Colon (tissue), 2 donors: ENCODE measurements at regions not wholly inside any gene's neighbourhood (a gene's known extent, or its start where the extent isn't known, plus 50 kb on each side); places are given as distances from the start of the nearest gene placed in this dataset.
"Not testable (repeated sequence)": the region's sequence is repeated elsewhere in the genome, so short reads cannot be mapped to it uniquely, and the experiment has no call there.

Experiments used
- FAIRE-seq: peaks from 2 replicates; lab custom pipeline; 2012; peaks lifted over from hg19 to GRCh38; lab: Jason Lieb, UNC
- donor health status: control.
- donor health status: control.

- not testable (repeated sequence) for FAIRE-seq
These were observed 597.6 kb upstream of the NR3C2 start for GRCh38 chr4:149039786-149040185.

DNA sequence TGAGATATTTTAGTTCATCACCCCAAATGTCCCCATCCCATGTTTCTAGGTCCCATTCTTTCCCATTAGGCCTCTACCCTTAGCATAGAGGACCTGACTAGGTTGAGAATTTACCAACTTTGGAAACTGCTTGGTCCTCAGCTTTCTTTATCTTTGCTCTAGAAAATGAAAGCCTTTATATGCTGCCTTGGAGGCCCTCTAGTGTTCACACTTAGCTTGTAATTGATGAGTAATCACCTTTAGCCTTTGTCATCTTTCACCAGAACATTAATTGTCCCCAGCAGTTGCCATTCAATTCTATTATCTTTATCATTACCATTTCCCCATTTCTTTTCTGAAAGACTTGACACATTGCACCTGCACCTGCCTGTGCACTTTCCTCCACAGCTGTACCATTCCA is 589.2 kb upstream of the NR3C2 start:
- FAIRE-seq = no peak

- no peak for FAIRE-seq
These were observed 586.9 kb upstream of the NR3C2 start for GRCh38 chr4:149029056-149029651.

DNA sequence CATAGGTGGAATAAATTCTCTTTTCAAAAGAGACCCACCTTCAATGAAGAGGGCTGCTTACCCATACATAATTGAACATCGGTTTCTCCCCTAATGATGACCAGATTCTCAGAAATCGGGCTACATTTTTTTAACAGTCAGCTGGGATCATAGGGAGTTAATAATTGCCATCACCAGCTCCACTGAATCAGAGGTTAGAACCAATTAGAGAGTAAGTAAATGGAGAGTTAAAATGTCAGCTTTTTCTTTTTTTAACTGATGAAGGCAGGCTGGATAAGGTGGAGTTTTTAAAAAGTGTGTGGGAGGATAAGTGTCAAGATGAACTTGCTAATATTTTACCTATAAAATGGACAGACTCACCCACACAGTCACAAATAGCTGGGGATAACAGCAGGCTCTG is 584.5 kb upstream of the NR3C2 start:
- no peak for FAIRE-seq

DNA sequence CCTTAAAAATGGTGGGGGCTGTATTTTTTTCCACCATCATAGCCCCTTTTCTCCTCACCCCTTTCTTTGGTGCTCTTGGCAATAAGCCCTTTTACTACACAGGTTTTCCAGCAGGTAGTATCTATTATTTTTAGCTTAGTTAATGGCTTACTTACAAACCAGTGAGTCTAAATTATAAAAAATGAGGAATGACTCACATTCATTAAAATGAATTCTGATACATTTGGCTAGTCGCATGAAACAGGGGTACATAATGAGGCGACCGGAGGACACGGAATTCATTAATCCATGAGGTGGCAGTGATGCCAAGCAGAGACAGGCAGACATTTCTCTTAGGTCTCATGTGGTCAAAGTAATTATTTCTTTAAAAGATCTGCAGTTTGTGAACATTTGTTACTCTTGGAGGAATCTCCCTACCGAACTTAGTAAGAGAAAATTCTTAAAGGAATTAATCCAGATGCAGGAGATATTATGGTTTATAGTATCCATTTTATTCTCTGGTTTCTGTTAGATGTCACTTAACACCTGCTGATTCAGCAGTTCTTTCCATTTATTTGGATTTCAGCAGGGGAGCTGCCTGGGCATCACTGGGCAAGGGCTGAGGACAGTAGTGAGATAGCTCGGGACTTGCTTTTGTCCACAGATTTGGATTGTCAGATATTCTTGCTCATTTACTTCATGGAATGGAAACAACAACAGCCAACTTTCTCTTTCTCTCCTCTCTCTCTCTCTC is 575.0 kb upstream of the NR3C2 start:
- no peak for FAIRE-seq

DNA sequence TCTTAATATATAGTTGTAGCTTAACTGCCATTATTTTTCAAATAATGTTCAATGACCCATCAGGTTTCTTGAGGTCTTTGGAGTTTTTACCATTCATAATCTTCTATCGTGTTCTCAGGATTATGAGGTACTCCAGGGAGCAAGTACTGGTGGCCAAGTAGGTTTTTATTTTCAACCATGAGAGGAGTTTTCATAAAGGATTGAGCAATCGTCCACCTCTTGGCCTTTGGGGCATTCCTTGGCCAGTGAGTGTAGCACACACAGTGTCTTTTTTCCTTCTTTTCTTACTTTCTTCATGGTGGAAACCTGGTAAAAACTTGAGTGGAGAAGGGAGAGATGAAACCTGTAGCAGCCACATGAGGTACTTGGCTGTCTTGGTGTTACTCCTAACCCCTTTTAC is 567.0 kb upstream of the NR3C2 start:
- no peak for FAIRE-seq

- no peak for FAIRE-seq
These were observed 566.3 kb upstream of the NR3C2 start for GRCh38 chr4:149008415-149009025.

DNA sequence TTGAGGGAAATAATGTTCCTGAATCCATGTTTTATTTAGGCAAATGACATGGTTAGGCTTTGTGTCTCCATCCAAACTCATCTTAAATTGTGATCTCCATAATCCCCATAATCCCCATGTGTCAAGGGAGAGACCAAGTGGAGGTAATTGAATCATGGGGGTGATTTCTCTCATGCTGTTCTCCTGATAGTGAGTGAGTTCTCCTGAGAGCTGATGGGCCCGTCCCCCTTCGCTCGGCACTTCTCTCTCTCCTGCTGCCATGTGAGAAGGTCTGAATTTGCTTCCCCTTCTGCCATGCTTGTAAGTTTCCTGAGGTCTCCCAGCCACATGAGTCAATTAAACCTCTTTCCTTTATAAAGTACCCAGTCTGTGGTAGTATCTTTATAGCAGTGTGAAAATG is 563.0 kb upstream of the NR3C2 start:
- FAIRE-seq = no peak

DNA sequence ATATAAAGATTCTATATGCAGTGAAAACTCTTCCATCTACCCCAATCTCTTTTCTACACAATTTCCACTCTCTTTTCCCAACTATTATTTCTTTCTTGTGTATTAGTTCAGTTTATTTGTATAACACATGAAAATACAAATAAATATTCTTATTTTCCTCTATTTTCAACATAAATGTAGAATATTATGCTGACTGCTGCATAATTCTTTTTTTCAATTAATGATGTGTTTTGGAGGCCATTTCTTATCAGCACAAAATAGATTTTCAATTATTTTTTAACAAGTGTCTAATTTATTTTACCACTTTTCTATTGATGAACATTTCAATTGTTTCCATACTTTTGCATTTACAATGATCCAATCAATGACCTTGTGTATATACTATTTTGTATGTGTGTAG is 557.7 kb upstream of the NR3C2 start:
- no peak for FAIRE-seq

DNA sequence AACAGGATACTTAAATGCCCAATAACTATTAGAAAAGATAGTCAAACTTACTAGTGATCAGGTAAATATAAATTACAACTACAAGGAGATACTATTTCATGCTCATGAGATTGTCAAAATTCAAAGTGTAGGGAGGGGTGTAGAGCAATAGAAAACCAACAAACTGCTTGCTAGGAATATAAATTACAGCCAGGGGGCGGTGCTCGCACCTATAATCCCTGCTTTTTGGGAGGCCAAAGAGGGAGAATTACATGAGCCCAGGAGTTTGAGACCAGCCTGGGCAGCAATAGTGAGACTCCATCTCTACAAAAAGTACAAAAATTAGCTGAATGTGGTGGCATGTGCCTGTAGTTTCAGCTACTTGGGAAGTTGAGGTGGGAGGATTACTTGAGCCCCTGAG is 556.5 kb upstream of the NR3C2 start:
- FAIRE-seq = no peak

DNA sequence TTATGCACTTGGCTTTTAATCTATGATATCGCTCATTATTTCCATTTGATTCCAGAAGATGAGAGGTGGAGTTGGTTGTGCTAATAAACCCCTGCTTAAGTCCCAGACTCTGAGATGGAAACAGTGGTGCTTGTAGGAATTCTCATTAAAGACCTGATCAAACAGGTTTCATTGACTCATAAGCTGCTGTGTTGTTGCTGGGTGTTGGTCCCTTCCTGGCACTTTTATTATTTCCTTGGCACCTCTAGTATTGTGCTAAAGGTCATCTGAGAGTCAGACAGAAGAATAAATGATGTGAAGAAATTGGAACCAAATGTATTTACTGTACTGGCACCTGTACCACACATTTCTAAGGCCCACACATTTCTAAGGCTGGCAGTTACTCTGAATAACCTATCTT is 544.7 kb upstream of the NR3C2 start:
- FAIRE-seq = peak; percentile 76

GRCh38 chr4:148984951-148985350 is 542.7 kb upstream of the NR3C2 start:
- no peak for FAIRE-seq

DNA sequence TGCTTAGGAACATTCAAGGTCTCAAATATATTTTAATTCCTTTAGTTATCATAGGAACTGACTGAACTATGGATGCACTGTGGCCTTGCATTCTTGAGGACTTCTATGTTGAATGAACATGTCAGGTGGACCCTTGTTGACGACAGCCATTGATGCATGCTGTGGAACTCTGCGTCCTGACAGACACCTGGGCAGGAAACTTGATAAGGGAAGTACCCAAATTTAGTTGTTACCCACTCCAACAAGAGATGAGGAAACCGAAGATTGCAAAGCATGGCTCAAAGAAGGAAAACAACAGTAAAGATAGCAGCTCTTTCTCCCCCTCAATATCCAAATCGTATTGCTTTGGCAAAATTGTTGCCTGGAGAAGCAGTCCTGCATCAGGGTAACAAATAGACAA is 540.0 kb upstream of the NR3C2 start:
- FAIRE-seq = no peak

DNA sequence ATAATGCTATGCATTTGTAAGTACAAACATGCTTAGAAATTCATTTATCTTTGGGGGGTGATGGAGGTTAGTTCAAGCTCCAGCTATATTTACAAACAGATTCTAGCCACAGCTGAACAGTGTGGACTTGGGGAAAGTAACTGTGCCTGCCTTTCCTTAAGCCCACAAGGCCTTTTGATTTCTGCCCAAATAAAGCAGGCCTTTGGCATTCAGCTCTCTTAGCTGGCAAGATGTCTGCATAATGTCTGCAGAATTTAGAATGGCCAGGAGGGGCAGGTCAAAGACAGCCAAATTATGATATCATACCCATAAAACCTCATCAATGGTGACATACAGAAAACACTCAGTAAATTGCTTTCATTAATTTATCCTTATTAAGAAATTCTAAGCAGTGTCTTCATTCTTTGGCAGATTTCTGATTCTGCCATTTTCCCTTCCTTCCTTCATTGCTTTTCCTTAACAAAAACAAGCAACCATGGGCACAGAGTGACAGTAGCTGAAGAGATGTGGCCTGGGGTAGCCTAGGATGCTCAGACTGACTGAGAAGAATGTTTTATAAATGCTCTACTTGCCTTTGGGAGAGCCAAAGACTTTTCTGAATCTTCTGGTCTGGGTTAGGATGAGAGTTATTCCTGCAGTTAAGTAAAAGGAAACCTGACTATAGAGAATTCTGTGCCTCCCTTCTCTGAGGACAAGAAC is 538.7 kb upstream of the NR3C2 start:
- no peak for FAIRE-seq

DNA sequence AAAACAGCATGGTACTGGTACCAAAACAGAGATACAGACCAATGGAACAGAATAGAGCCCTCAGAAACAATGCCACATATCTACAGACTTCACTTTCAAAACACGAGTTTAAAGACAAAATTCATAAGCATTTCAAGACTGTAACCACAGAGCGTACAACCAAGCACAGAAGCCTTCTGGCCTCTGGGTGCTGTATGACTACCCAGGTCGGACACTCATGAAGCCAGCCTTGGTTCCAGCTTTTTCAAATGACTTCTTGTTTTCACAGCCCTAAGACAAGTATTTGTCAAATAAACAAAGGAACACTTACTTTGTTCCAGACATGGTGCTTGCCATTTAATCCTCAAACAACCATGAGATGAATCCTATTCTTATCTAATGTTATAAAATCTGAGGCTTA is 536.1 kb upstream of the NR3C2 start:
- no peak for FAIRE-seq

DNA sequence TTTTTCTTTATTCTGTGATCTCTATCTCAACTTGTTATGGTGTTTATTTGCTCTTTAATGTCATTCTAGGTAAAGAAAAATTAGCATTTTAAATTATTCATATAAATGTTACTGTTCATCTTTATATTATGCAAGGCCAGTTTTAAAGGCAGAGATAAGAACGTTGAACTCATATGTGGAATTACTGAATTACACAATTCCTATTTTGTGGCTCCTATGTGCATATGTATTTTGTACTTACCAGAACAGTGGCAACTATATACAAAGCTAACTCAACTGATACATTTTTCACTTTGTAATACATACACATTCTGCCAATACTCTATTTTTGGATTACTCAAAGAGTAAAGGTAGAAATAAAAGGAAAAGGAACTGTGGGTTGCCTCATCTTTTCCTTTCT is 533.2 kb upstream of the NR3C2 start:
- FAIRE-seq = no peak

GRCh38 chr4:148965080-148965479 is 522.9 kb upstream of the NR3C2 start:
- FAIRE-seq = peak; percentile 38

GRCh38 chr4:148964456-148964855 is 522.2 kb upstream of the NR3C2 start:
- no peak for FAIRE-seq

- FAIRE-seq = no peak
These were observed 520.5 kb upstream of the NR3C2 start for GRCh38 chr4:148962539-148963290.

DNA sequence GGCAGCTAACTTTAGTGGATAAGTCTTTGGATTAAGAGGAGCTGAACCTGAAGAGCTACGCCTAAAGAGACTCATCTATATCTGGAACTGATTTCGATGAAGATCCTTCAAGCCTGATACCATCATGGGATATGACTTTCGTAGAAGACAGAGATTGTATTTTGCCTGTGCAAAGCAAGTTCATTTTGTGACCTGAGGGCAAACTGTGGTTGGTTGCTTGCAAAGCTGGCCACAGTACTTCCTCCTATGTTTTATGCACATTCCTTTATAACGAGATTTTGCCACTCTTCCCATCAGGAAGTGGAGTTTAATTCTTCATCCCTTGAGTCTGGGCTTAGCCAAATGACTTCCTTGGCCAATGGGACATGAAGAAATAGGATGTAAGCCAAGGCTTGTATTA is 519.3 kb upstream of the NR3C2 start:
- no peak for FAIRE-seq

DNA sequence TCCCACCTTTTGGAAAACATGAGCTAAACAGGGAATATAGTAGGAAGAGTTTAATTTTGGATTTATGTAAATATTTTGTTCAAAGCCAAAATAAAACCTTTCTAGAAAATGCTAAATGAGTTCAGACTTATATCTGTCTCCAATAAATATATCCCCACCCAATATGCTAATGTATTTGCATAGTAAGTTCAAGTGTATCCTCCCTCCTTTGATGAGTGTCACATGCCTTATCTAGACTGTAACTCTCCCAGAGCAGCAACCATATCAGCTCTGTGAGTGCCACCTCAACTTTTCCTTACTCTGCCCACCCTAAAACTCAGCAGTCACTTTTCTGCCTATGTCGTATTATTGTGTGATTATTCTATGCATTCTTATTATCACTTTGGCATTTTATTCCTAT is 516.1 kb upstream of the NR3C2 start:
- FAIRE-seq = no peak

GRCh38 chr4:148955564-148956297 is 513.5 kb upstream of the NR3C2 start:
- no peak for FAIRE-seq
